HCT116 (cell line): ENCODE measurements at regions not wholly inside any gene's neighbourhood (a gene's known extent, or its start where the extent isn't known, plus 50 kb on each side); places are given as distances from the start of the nearest gene placed in this dataset.

Experiments used
- CTCF ChIP-seq, 3 experiments: fragments of 200-600 bp in 1 of 3; sonication (generic) in 1 of 3; IDR thresholded peaks in 2 of 3; conservative IDR thresholded peaks in 1 of 3; 2 replicates each; pipeline ENCODE4 v1.5.1; 2012 to 2017; ENCODE audit warnings: low read depth in 2 of 3, low read length in 2 of 3, antibody characterized with exemption in 1 of 3, borderline replicate concordance in 1 of 3, control low read depth in 1 of 3, mild to moderate bottlenecking in 1 of 3, mixed read lengths in 1 of 3, mixed run types in 1 of 3, moderate library complexity in 1 of 3; ENCODE audit not compliant: insufficient read depth in 1 of 3
- EGR1 ChIP-seq: IDR thresholded peaks from 2 replicates; pipeline ENCODE4 v1.6.1; 2012; ENCODE audit warnings: low read depth
- EZH2phosphoT487 ChIP-seq: fragments of 200-600 bp; IDR thresholded peaks from 2 replicates; pipeline ENCODE4 v1.6.1; 2018; ENCODE audit warnings: antibody characterized with exemption, borderline replicate concordance
- FOSL1 ChIP-seq: IDR thresholded peaks from 2 replicates; pipeline ENCODE4 v1.6.1; 2012; ENCODE audit warnings: low read depth
- JUND ChIP-seq: IDR thresholded peaks from 2 replicates; pipeline ENCODE4 v1.6.1; 2012
- POLR2A ChIP-seq: IDR thresholded peaks from 2 replicates; pipeline ENCODE4 v1.7.0; 2011; ENCODE audit warnings: borderline replicate concordance; ENCODE audit not compliant: insufficient read depth, insufficient read length; ENCODE audit errors: extremely low read depth
- POLR2AphosphoS5 ChIP-seq: IDR thresholded peaks from 2 replicates; pipeline ENCODE4 v1.6.1; 2011; ENCODE audit warnings: mild to moderate bottlenecking, low read depth, low read length, moderate library complexity
- RAD21 ChIP-seq: IDR thresholded peaks from 2 replicates; pipeline ENCODE4 v1.6.1; 2012; ENCODE audit warnings: low read depth, mild to moderate bottlenecking
- REST ChIP-seq: IDR thresholded peaks from 2 replicates; pipeline ENCODE4 v1.6.1; 2012; ENCODE audit warnings: low read depth
- SIN3A ChIP-seq: IDR thresholded peaks from 2 replicates; pipeline ENCODE4 v1.6.1; 2012; ENCODE audit warnings: low read depth
- TCF7L2 ChIP-seq: IDR thresholded peaks from 2 replicates; pipeline ENCODE4 v1.7.0; 2011; ENCODE audit warnings: borderline replicate concordance, inconsistent platforms; ENCODE audit not compliant: insufficient read depth, insufficient read length; ENCODE audit errors: extremely low read depth
- TF ChIP-seq, protein P1 (sequence below): IDR thresholded peaks from 2 replicates; pipeline ENCODE4 v1.6.1; 2011; ENCODE audit warnings: mild to moderate bottlenecking, low read length, moderate library complexity; ENCODE audit not compliant: insufficient replicate concordance; ENCODE audit errors: extremely low read depth

DNA sequence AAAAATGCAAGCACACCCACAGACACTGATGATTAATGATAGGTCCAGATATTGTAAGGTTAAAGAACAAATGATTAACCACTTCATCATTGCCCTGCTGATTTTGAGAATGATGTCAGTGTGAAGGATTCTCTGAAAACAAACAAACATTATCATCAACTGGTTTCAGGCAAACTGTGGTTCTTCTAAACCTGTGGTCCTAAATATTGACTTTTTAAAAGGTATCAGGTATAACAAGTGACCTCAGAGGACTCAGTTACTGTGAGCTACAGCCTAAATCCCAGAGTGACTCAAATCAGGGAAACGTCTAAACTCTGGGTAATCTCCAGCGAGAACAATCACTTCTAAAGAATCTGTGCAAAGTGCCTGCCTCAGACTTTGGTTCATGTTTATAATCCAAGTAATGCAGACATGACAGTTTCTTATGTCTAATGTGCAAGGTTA, 172.3 kb upstream of the CDH6 start:
- no peak for TF ChIP-seq POLR2AphosphoS5
- TF ChIP-seq POLR2A = no peak
- TF ChIP-seq CTCF (IDR thresholded peaks at IDR 0.05 in 2 of 3, conservative IDR thresholded peaks at IDR 0.05 in 1 of 3; ENCODE audit: borderline replicate concordance in 1 of 3, insufficient read depth in 1 of 3, low read depth in 2 of 3, low read length in 2 of 3) = no peak
- TF ChIP-seq, protein P1, sequence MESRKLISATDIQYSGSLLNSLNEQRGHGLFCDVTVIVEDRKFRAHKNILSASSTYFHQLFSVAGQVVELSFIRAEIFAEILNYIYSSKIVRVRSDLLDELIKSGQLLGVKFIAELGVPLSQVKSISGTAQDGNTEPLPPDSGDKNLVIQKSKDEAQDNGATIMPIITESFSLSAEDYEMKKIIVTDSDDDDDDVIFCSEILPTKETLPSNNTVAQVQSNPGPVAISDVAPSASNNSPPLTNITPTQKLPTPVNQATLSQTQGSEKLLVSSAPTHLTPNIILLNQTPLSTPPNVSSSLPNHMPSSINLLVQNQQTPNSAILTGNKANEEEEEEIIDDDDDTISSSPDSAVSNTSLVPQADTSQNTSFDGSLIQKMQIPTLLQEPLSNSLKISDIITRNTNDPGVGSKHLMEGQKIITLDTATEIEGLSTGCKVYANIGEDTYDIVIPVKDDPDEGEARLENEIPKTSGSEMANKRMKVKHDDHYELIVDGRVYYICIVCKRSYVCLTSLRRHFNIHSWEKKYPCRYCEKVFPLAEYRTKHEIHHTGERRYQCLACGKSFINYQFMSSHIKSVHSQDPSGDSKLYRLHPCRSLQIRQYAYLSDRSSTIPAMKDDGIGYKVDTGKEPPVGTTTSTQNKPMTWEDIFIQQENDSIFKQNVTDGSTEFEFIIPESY = no peak
- no peak for TF ChIP-seq TCF7L2
- TF ChIP-seq RAD21 = no peak
- no peak for TF ChIP-seq EZH2phosphoT487
- no peak for TF ChIP-seq JUND
- TF ChIP-seq REST = no peak
- TF ChIP-seq SIN3A = no peak
- no peak for TF ChIP-seq EGR1
- TF ChIP-seq FOSL1 = no peak
